ENCODE measurements at regions not wholly inside any gene's neighbourhood (a gene's known extent, or its start where the extent isn't known, plus 50 kb on each side); places are given as distances from the start of the nearest gene placed in this dataset.

DNA sequence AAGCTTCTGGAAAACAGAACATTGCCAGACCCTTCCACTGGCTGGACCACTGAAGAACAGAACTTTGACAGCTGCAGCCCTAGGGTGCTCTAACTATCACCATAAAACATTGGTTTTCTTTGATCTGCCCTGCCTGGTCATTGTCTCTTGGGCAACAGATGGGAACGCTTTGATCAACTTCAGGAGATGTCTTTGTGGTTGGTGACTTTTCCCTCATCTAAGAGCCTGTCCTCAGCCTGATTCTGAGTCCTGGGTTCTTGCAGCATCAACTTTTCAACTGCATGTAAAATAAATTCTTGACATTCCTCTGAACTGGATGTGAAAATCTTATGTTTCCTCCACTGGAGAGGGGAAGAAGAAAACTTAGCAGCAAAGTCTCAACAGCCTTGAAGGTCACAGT is 53.1 kb upstream of the ZNRF2 start:
- TF ChIP-seq, protein P1, sequence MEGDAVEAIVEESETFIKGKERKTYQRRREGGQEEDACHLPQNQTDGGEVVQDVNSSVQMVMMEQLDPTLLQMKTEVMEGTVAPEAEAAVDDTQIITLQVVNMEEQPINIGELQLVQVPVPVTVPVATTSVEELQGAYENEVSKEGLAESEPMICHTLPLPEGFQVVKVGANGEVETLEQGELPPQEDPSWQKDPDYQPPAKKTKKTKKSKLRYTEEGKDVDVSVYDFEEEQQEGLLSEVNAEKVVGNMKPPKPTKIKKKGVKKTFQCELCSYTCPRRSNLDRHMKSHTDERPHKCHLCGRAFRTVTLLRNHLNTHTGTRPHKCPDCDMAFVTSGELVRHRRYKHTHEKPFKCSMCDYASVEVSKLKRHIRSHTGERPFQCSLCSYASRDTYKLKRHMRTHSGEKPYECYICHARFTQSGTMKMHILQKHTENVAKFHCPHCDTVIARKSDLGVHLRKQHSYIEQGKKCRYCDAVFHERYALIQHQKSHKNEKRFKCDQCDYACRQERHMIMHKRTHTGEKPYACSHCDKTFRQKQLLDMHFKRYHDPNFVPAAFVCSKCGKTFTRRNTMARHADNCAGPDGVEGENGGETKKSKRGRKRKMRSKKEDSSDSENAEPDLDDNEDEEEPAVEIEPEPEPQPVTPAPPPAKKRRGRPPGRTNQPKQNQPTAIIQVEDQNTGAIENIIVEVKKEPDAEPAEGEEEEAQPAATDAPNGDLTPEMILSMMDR (conservative IDR thresholded peaks at IDR 0.05; ENCODE audit: low read length) = no peak
- TF ChIP-seq EZH2phosphoT487 (IDR thresholded peaks at IDR 0.05; ENCODE audit: borderline replicate concordance) = no peak

All from Loucy (cell line).